Esophagus squamous epithelium (tissue), 4 donors: ENCODE measurements at regions not wholly inside any gene's neighbourhood (a gene's known extent, or its start where the extent isn't known, plus 50 kb on each side); places are given as distances from the start of the nearest gene placed in this dataset.

ENCODE experiments used
- CTCF ChIP-seq, 6 experiments: fragments of 450-650 bp in 4 of 6; fragments of 200-600 bp in 2 of 6; sonication (generic) in 2 of 6; IDR thresholded peaks; one replicate each; pipeline ENCODE4 v1.5.1; 2016 to 2019; ENCODE audit warnings: antibody characterized with exemption in 6 of 6, mild to moderate bottlenecking in 4 of 6, moderate library complexity in 4 of 6
- POLR2A ChIP-seq, 4 donors: fragments of 450-650 bp; IDR thresholded peaks; one replicate each; pipeline ENCODE4 v1.6.1; 2017; ENCODE audit warnings: antibody characterized with exemption in 4 of 4, mild to moderate bottlenecking in 4 of 4, moderate library complexity in 3 of 4

GRCh38 chr7:94182721-94183120, 178.6 kb upstream of the BET1 start:
- TF ChIP-seq POLR2A (IDR thresholded peaks at IDR 0.05) (no peak), CTCF (IDR thresholded peaks at IDR 0.05) (no peak)
